IMR-90 (cell line): ENCODE measurements at regions not wholly inside any gene's neighbourhood (a gene's known extent, or its start where the extent isn't known, plus 50 kb on each side); places are given as distances from the start of the nearest gene placed in this dataset.

Experiments used
- BHLHE40 ChIP-seq: fragments of 150-350 bp; IDR thresholded peaks from 2 replicates; pipeline ENCODE4 v1.6.1; 2016; ENCODE audit warnings: mild to moderate bottlenecking, low read depth, low read length
- MAZ ChIP-seq: IDR thresholded peaks from 2 replicates; pipeline ENCODE4 v1.6.1; 2012; ENCODE audit warnings: low read depth, mild to moderate bottlenecking, low read length, improper control_type of control experiment, moderate library complexity, borderline replicate concordance
- MXI1 ChIP-seq: IDR thresholded peaks from 2 replicates; pipeline ENCODE4 v1.6.1; 2012; ENCODE audit warnings: low read depth, mild to moderate bottlenecking, low read length, moderate library complexity, borderline replicate concordance
- POLR2A ChIP-seq: IDR thresholded peaks from 2 replicates; pipeline ENCODE4 v1.6.1; 2012; ENCODE audit warnings: mild to moderate bottlenecking, low read depth, low read length
- RAD21 ChIP-seq: IDR thresholded peaks from 2 replicates; pipeline ENCODE4 v1.6.1; 2012; ENCODE audit warnings: low read length, improper control_type of control experiment
- RCOR1 ChIP-seq: IDR thresholded peaks from 2 replicates; pipeline ENCODE4 v1.6.1; 2012; ENCODE audit warnings: mild to moderate bottlenecking, low read length, improper control_type of control experiment; ENCODE audit not compliant: insufficient replicate concordance
- SMC3 ChIP-seq: fragments of 150-350 bp; IDR thresholded peaks from 2 replicates; pipeline ENCODE4 v1.6.1; 2016; ENCODE audit warnings: low read depth, mild to moderate bottlenecking, antibody characterized with exemption, low read length, moderate library complexity
- TF ChIP-seq, protein P1 (sequence below): conservative IDR thresholded peaks from 2 replicates; pipeline ENCODE4 v1.5.1; 2012; ENCODE audit warnings: mild to moderate bottlenecking, low read depth, low read length, improper control_type of control experiment

GRCh38 chr21:33152732-33153130 lies 77.0 kb upstream of the IFNAR2 start:
- TF ChIP-seq, protein P1, sequence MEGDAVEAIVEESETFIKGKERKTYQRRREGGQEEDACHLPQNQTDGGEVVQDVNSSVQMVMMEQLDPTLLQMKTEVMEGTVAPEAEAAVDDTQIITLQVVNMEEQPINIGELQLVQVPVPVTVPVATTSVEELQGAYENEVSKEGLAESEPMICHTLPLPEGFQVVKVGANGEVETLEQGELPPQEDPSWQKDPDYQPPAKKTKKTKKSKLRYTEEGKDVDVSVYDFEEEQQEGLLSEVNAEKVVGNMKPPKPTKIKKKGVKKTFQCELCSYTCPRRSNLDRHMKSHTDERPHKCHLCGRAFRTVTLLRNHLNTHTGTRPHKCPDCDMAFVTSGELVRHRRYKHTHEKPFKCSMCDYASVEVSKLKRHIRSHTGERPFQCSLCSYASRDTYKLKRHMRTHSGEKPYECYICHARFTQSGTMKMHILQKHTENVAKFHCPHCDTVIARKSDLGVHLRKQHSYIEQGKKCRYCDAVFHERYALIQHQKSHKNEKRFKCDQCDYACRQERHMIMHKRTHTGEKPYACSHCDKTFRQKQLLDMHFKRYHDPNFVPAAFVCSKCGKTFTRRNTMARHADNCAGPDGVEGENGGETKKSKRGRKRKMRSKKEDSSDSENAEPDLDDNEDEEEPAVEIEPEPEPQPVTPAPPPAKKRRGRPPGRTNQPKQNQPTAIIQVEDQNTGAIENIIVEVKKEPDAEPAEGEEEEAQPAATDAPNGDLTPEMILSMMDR = no peak
- TF ChIP-seq RAD21 = no peak
- TF ChIP-seq POLR2A = no peak
- TF ChIP-seq MXI1 = no peak
- TF ChIP-seq SMC3 = no peak
- TF ChIP-seq BHLHE40 = no peak
- TF ChIP-seq MAZ = no peak
- TF ChIP-seq RCOR1 = no peak
